ENCODE measurements at regions not wholly inside any gene's neighbourhood (a gene's known extent, or its start where the extent isn't known, plus 50 kb on each side); places are given as distances from the start of the nearest gene placed in this dataset.
A peak's percentile ranks its signal among the peaks of the same experiment; 100 is the strongest.

- DNase-seq (ENCODE audit: low read depth in 3 of 3) = no peak
These were observed 100.7 kb downstream of the SPRY1 start for GRCh38 chr4:123497340-123497739.

- no peak for DNase-seq (ENCODE audit: low read depth in 3 of 3)
These were observed 105.1 kb downstream of the SPRY1 start for GRCh38 chr4:123501733-123502132.

- DNase-seq (ENCODE audit: low read depth in 3 of 3) = no peak
These were observed 107.2 kb downstream of the SPRY1 start for GRCh38 chr4:123503698-123504363.

DNA sequence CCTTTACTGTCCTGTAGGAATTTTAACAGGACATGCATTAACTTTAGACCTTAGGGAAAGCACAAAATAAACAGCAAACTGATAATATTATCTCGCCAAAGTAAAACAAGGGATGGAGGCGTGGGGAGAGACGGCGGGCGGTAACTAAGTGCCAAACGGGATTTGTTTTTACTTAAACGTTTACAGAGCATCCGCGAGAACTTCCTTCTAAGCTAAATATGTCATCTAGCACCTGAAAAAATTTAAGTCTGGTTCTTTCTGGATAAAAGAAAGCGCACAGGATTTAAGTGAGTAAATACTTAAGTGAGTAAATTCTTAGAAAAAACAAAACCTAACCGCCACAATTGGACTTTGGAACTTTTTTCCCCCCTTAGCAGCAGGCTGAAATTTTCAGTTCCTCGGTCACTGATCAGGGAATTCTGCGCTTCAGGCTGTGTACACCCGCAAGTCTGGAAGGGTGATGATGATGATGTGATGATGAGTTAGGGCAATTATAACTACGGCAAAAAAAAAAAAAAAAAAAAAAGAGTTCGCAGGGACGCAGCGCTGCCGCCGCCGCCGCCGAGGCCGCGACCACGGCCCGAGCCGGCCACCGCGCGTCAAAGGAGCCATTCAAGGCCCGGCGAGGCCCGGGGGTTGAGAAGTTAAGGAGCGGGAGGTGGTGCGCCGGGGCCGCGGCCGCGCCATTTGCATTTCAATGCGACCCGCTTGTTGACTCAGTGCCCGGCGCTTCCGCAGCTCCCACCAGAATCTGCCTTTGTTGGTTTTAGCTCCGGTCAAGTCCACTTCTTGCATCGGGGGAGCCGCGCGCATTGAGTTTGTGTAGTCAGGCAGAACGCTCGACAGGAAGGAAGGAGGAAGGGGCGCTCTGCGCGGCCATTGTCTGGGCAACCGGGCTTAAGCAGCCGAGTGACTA lies 108.8 kb downstream of the SPRY1 start:
- peak in 1 of 3 experiments; percentile 9 for DNase-seq (ENCODE audit: low read depth in 3 of 3)

DNA sequence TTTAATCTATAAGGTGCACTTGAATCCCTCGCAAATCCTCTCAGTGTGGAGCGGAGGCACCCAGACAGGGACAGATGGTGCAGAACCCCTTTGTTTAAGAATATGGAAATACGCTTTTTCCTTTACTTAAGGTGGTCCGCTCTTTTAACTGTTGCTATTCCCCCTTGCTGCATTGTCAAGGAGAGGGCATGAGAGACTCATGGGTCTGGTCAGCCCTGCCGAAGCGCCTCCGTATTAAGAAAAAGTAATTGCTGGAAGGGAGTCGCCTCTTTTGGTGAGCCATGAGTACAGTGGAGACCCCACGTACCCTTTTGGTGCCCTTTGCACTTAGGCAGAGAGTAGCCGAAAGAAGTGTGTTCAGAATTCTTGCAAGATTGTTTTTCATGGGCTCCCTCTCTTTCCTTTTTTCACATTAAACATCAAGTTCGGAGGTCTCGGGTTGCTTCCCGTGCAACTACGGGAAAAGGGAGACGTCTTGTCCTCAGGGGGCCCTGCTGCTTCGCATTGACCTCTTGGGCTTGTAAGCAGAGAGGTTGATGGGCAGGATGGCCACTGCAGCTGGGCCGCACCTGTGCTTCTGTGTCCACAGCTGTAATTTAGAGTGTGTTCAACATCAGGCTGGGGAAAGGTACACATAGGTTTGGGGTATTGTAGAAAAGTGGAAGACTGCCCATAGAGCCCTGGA lies 109.6 kb downstream of the SPRY1 start:
- DNase-seq (ENCODE audit: low read depth in 3 of 3) = no peak

DNA sequence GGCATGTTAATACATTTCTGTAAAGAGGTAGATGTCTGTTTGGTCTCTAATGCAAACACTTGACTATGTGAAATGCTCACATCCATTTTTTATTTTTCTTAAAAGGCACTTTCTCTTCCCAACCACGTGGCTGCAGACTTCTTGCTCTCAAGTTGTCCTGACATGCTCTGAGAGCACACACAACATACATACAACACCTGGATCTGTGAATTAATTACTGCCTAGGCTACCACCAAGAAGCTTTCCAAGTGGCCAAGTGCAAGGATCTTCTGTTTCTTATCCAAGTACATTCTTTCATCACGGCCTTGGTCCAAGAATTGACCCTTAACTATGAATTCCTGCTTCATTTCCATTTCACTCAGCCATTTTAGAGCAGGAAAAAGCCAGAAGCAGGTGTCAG lies 110.8 kb downstream of the SPRY1 start:
- no peak for DNase-seq (ENCODE audit: low read depth in 3 of 3)

DNA sequence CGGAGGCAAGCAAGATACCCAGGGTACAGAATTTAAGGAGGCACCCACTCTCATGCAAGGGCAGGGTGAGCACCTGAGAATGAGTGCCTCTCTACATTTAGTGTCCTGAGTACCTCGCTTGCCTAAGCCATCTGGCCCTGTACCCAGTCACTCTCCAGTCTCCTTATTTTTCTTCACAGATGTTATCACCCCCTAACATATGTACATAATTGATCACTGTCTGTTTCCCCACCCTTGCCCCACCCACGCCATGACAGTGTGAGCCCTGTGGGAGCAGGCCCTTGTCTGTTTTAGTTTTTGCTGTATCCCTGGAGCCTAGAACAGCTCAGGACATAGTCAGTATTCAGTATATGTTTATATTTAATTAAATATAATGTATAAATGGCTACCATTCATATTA lies 113.6 kb downstream of the SPRY1 start:
- no peak for DNase-seq (ENCODE audit: low read depth in 3 of 3)

GRCh38 chr4:123510659-123511058 lies 114.1 kb downstream of the SPRY1 start:
- DNase-seq (ENCODE audit: low read depth in 3 of 3) = no peak

DNA sequence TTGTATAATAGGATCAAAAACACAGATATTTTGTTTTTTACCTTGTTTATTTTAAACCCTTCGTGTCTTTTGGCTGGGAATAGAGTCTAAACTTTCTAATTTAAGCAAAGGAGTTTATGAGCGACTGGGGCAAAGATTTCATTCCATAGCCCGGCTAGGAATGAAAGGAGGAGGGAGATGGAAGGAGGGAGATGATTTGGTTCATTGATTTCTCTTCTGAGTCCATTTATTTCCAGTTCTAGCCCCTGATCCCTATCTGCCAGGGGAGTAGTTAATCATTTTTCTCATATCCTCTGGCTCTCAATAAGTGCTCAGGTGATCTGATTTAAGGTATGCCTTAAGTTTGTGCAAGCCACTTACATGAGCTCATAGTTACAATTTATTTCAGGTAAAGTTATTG lies 120.0 kb downstream of the SPRY1 start:
- no peak for DNase-seq (ENCODE audit: low read depth in 3 of 3)

DNA sequence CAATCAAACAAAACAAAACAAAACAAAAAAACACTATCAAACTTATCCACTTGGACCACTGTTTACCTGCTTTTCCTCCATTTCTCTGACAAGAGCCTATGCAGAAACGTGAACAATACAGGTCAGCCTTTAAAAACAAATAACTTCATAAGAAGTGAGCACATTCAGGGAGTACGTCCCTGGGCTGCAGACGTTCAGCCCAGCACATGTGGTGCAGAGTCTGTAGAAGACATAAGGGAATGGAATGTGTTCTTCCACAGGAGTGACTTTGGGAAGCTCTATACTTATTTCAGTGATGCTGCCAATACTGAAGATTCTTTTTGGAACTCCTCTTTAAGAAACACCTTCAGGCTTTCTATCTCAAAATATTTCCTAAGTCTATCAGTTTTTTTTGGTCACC lies 120.6 kb downstream of the SPRY1 start:
- no peak for DNase-seq (ENCODE audit: low read depth in 3 of 3)

GRCh38 chr4:123517971-123518370 lies 121.4 kb downstream of the SPRY1 start:
- DNase-seq (ENCODE audit: low read depth in 3 of 3) = no peak

DNA sequence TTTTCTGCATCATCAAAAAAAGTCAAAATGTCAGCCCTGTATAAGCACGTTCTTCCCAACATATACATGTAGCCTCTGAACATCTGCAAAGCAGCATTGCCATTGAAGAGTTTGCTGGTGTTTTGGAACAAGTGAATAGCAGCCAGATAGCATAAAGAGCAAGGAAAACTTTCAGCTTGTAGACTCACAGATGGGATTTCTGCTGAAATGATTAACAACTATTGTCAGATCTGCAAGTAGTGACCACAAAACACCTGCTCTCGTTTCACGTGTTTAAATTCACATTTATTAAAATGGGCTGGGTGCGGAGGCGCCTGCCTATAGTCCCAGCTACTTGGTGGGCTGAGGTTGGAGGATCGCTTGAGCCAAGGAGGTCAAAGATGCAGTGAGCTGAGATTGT lies 123.7 kb downstream of the SPRY1 start:
- no peak for DNase-seq (ENCODE audit: low read depth in 3 of 3)

GRCh38 chr4:123522081-123522480 lies 125.5 kb downstream of the SPRY1 start:
- DNase-seq (ENCODE audit: low read depth in 3 of 3) = no peak

GRCh38 chr4:123522646-123523045 lies 126.1 kb downstream of the SPRY1 start:
- DNase-seq (ENCODE audit: low read depth in 3 of 3) = no peak

GRCh38 chr4:123524958-123525628 lies 128.5 kb downstream of the SPRY1 start:
- no peak for DNase-seq (ENCODE audit: low read depth in 3 of 3)

DNA sequence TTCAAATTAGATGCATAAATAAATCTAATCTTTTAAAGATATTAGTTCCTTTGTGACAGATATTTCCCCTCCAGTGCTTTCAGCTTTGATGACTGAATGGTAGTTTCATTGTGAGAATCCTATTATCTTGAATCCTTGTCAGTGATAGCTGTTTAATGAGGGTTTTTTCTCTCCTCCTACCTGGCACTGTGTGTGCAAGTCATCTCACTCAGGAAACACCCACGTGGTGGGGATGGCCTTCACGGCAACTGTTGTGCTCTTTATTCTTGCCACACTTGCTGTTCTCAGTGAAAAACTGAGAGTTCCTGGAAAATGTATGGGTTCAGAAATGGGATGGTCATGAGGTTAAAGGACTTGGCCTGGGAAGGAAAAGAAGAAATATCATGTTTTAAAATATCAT lies 129.9 kb downstream of the SPRY1 start:
- DNase-seq (ENCODE audit: low read depth in 3 of 3) = no peak

DNA sequence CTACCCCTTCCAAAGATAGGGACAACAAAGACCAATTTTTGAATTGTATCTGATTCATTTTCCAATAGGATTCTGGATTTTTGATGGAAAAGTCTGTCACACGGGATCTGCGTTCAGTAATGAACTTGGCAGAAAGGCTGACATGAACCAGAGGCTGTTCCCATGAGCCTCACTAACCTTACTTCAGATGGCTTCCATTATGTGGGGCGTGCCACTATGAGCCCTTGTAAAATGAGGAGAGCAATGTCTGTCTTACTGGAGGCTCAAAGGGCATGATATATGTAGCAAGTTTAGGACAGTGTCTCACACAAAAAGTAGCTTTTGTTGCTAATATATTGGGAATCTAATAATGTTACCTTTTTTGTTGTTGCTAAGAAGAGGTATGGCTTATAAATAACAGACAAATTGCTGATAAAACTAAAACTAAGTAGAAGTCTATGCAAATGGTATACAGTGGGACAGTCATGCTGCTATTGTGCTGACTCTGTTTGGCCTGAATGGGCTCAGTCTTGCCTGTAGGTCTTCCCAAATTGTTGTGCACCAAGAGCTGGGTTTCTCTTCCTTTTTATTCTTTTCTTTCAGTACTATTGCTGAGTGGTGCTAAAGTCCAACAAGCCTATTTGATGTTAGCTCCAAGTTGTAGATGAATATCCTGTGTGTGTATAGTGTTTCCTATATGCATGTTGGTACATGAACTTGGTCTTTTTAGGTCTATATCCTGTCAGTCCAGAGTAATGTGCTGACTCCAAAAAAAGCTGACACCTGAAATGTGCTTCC lies 132.1 kb downstream of the SPRY1 start:
- no peak for DNase-seq (ENCODE audit: low read depth in 3 of 3)

- DNase-seq (ENCODE audit: low read depth in 3 of 3) = no peak
These were observed 132.6 kb downstream of the SPRY1 start for GRCh38 chr4:123529278-123529568.

DNA sequence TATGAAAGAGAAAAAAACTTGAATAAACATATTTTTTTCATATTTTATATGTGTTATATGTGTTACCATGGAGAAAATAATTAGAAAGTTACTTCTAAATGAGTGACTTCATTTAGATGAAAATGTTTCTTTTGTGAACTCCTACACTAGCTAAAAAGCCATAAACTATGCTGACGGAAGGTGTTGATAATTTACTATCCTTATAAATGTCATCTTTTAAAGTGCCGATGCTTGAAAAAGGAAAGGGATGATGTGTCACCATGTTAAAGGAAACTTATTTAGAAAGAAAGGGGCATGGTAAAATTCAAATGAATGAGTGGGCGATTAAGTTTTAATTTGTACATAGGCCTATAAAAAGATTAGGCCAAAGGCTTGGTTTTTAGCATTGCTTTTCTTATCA lies 133.8 kb downstream of the SPRY1 start:
- no peak for DNase-seq (ENCODE audit: low read depth in 3 of 3)

DNA sequence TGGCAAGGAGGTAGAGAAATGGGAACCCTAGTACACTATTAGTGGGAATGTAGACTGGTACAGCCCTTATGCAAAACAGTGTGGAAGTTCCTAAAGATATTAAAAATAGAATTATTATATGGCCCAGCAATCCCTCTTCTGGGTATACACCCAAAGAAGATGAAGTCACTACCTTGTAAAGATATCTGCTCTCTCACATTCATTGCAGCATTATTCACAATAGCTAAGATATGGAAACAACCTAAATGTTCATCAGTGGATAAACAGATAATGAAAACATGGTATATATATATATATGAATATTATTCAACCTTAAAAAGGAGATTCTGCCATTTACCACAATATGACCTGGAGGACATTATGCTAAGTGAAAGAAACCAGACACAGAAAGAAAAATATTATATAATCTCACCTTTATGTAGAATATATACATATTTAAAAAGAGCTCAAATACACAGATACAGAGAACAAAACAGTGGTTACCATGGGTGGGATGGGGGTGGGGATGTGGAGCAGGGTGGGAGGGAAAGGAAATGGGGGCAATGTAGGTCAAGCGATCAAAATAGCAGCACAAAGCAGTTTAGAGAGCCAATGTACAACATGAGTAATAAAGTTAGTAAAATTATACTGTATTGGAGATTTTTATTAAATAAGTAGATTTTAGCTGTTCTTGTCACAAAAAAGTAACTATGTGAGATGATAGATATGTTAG lies 138.6 kb downstream of the SPRY1 start:
- no peak for DNase-seq (ENCODE audit: low read depth in 3 of 3)

GRCh38 chr4:123536225-123536624 lies 139.6 kb downstream of the SPRY1 start:
- no peak for DNase-seq (ENCODE audit: low read depth in 3 of 3)

Data from stimulated activated CD4-positive, alpha-beta T cell treated with anti-CD3 and anti-CD28 coated beads, TNF-alpha, amount 100 ng/mL, for 24 hours (primary cell).